ENCODE measurements at regions not wholly inside any gene's neighbourhood (a gene's known extent, or its start where the extent isn't known, plus 50 kb on each side); places are given as distances from the start of the nearest gene placed in this dataset.

- Histone ChIP-seq H3K79me2 (ENCODE audit: low read length) (no peaks in the 10 kb centered on the region), H3K9me3 (ENCODE audit: low read length) (no peaks in the 10 kb centered on the region), H3K27me3 (ENCODE audit: low read length) (no peaks in the 10 kb centered on the region), H3K27ac (ENCODE audit: low read length) (no peak overlapping the region), H3K36me3 (ENCODE audit: low read depth, low read length) (no peaks in the 10 kb centered on the region), H3K4me3 (ENCODE audit: low read length) (no peak overlapping the region), H3F3A (ENCODE audit: low read length, unreplicated experiment) (no peaks in the 10 kb centered on the region), H3K4me1 (ENCODE audit: insufficient read depth, low read length) (peaks cover 16% of the 10 kb centered on the region), H3K9me2 (replicated peaks; ENCODE audit: low read length) (no peaks in the 10 kb centered on the region), H2AFZ (ENCODE audit: low read length) (no peak overlapping the region), H3K4me2 (ENCODE audit: low read length) (no peak overlapping the region), H4K20me1 (ENCODE audit: low read length) (no peaks in the 10 kb centered on the region), H3K9ac (ENCODE audit: low read length) (no peak overlapping the region)
- ATAC-seq (no peak), DNase-seq (no peak)
- intact Hi-C loops (cut with micrococcal nuclease), result no loop called here
- TF ChIP-seq EZH2phosphoT487 (IDR thresholded peaks at IDR 0.05; ENCODE audit: borderline replicate concordance, low read length) (no peak), EZH2 (IDR thresholded peaks at IDR 0.05; ENCODE audit: low read length, unreplicated experiment) (no peak)
- TF ChIP-seq, protein P1, sequence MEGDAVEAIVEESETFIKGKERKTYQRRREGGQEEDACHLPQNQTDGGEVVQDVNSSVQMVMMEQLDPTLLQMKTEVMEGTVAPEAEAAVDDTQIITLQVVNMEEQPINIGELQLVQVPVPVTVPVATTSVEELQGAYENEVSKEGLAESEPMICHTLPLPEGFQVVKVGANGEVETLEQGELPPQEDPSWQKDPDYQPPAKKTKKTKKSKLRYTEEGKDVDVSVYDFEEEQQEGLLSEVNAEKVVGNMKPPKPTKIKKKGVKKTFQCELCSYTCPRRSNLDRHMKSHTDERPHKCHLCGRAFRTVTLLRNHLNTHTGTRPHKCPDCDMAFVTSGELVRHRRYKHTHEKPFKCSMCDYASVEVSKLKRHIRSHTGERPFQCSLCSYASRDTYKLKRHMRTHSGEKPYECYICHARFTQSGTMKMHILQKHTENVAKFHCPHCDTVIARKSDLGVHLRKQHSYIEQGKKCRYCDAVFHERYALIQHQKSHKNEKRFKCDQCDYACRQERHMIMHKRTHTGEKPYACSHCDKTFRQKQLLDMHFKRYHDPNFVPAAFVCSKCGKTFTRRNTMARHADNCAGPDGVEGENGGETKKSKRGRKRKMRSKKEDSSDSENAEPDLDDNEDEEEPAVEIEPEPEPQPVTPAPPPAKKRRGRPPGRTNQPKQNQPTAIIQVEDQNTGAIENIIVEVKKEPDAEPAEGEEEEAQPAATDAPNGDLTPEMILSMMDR (conservative IDR thresholded peaks at IDR 0.05; ENCODE audit: low read depth, low read length), result no peak
- POLR2A ChIA-PET (ENCODE audit: unreplicated experiment), result no interaction called here
- CTCF ChIA-PET, result no interaction called here
- no TSS peak for BruUV-seq (replicated peaks)
Observed at GRCh38 chr18:42184685-42185477, 229.8 kb downstream of the PIK3C3 start.

DNA sequence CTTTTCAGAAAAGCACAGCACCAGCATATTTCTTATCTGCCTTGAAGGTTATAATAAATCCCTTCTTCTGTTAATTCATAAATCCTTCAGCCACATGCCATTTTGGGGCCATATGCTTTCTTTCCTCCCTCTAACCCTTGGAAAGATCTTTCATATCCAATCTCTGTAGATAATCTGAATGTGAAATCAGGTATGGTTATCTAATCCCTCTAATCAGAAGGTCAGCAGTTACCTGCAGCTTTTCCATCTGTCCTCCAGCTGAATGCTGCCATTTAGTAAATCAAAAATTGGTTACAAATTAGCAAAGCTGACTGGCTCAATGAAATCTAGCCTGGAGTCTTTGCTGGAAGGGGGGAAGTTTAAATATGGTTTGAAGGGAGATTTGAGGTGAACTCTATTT is 230.5 kb downstream of the PIK3C3 start:
- ATAC-seq, result no peak

More for the DNA sequence above, 230.5 kb downstream of the PIK3C3 start:
- POLR2A ChIA-PET (ENCODE audit: unreplicated experiment), result no interaction called here
- no peak overlapping the region for H3K27ac ChIP-seq (ENCODE audit: low read length)
- TF ChIP-seq EZH2 (IDR thresholded peaks at IDR 0.05; ENCODE audit: low read length, unreplicated experiment) (no peak), EZH2phosphoT487 (IDR thresholded peaks at IDR 0.05; ENCODE audit: borderline replicate concordance, low read length) (no peak)
- TF ChIP-seq, protein P1 (conservative IDR thresholded peaks at IDR 0.05; ENCODE audit: low read depth, low read length), result no peak
- no TSS peak for BruUV-seq (replicated peaks)
- CTCF ChIA-PET, result no interaction called here
- H3K9ac ChIP-seq (ENCODE audit: low read length), result no peak overlapping the region
- DNase-seq, result no peak
- no peak overlapping the region for H3K4me2 ChIP-seq (ENCODE audit: low read length)
- H3K9me2 ChIP-seq (replicated peaks; ENCODE audit: low read length), result no peaks in the 10 kb centered on the region
- H3K4me1 ChIP-seq (ENCODE audit: insufficient read depth, low read length), result peaks cover 16% of the 10 kb centered on the region
- intact Hi-C loops (cut with micrococcal nuclease), result no loop called here
- no peaks in the 10 kb centered on the region for H3F3A ChIP-seq (ENCODE audit: low read length, unreplicated experiment)
- no peaks in the 10 kb centered on the region for H3K36me3 ChIP-seq (ENCODE audit: low read depth, low read length)
- no peaks in the 10 kb centered on the region for H3K79me2 ChIP-seq (ENCODE audit: low read length)
- H2AFZ ChIP-seq (ENCODE audit: low read length), result no peak overlapping the region
- H4K20me1 ChIP-seq (ENCODE audit: low read length), result no peaks in the 10 kb centered on the region
- no peak overlapping the region for H3K4me3 ChIP-seq (ENCODE audit: low read length)
- H3K9me3 ChIP-seq (ENCODE audit: low read length), result no peaks in the 10 kb centered on the region
- H3K27me3 ChIP-seq (ENCODE audit: low read length), result no peaks in the 10 kb centered on the region
